GM12878 (cell line): ENCODE measurements at regions not wholly inside any gene's neighbourhood (a gene's known extent, or its start where the extent isn't known, plus 50 kb on each side); places are given as distances from the start of the nearest gene placed in this dataset.

ENCODE experiments used
- ATAC-seq: fragments of 200-7000 bp; cut with Tn5 transposase; 3 replicates; pipeline ENCODE4 v1.9.1; 2020; ENCODE audit warnings: mild to moderate bottlenecking, moderate library complexity
- BruUV-seq: library from RNA; stranded (reverse); fragments of 400-500 nt; replicated peaks from 2 replicates; lab custom pipeline; 2021; lab: Mats Ljungman, UMichigan
- CTCF ChIA-PET: fragments of 300-600 bp; sonication (Branson Sonifier 250); formaldehyde crosslinking; extraction: SDS; loops from one replicate; lab custom pipeline; 2021; ENCODE audit warnings: inconsistent platforms; lab: Yijun Ruan, JAX
- POLR2A ChIA-PET: fragments of 350-600 bp; formaldehyde crosslinking; extraction: SDS; loops from one replicate; lab custom pipeline; 2021; ENCODE audit warnings: inconsistent platforms; lab: Charles Lee
- RAD21 ChIA-PET: fragments of 300-600 bp; sonication (Branson Sonifier 250); formaldehyde crosslinking; loops from one replicate; lab custom pipeline; 2023; ENCODE audit warnings: antibody characterized with exemption; ENCODE audit not compliant: unreplicated experiment; lab: Charles Lee
- SMC1A ChIA-PET: fragments of 300-600 bp; sonication (Branson Sonifier 250); formaldehyde crosslinking; loops from one replicate; lab custom pipeline; 2023; ENCODE audit not compliant: unreplicated experiment, uncharacterized antibody; lab: Charles Lee
- DNase-seq: peaks from one replicate; pipeline ENCODE4 v3.0.0-alpha.2; 2011; ENCODE audit warnings: low read depth, low spot score
- FAIRE-seq: peaks from 3 replicates; lab custom pipeline; 2011; peaks lifted over from hg19 to GRCh38; lab: Jason Lieb, UNC
- H2AFZ ChIP-seq: 2 replicates; pipeline ENCODE4 v1.6.0; 2011; ENCODE audit warnings: low read depth, low read length, control low read depth; ENCODE audit not compliant: control insufficient read depth
- H3K27ac ChIP-seq: 2 replicates; pipeline ENCODE4 v1.5.1; 2011; ENCODE audit warnings: control low read depth; ENCODE audit not compliant: control insufficient read depth, insufficient read depth
- H3K27me3 ChIP-seq, 2 experiments: replicated peaks in 1 of 2; 2 replicates each; pipeline versions ENCODE4 v1.6.0 to v1.6.1; 2011; ENCODE audit warnings: low read length in 1 of 2; ENCODE audit not compliant: control insufficient read depth in 2 of 2, insufficient read depth in 2 of 2
- H3K36me3 ChIP-seq, 2 experiments: 2 replicates each; pipeline ENCODE4 v1.5.1; 2011; ENCODE audit warnings: low read length in 1 of 2; ENCODE audit not compliant: control insufficient read depth in 2 of 2, insufficient read depth in 2 of 2
- H3K4me1 ChIP-seq: 2 replicates; pipeline ENCODE4 v1.6.1; 2011; ENCODE audit warnings: mild to moderate bottlenecking, low read length, moderate library complexity, mixed read lengths; ENCODE audit not compliant: control insufficient read depth, insufficient read depth
- H3K4me2 ChIP-seq: 2 replicates; pipeline ENCODE4 v1.6.0; 2011; ENCODE audit warnings: control low read depth; ENCODE audit not compliant: control insufficient read depth, insufficient read depth
- H3K4me3 ChIP-seq: fragments of 200-600 bp; sonication (generic); 2 replicates; pipeline ENCODE4 v1.5.1; 2016
- H3K79me2 ChIP-seq: 2 replicates; pipeline ENCODE4 v1.6.0; 2011; ENCODE audit warnings: low read length; ENCODE audit not compliant: control insufficient read depth, insufficient read depth
- H3K9ac ChIP-seq: 2 replicates; pipeline ENCODE4 v1.8.0; 2011; ENCODE audit warnings: low read length, control low read depth, mixed read lengths; ENCODE audit not compliant: control insufficient read depth, insufficient read depth
- H3K9me3 ChIP-seq: replicated peaks from 3 replicates; pipeline ENCODE4 v1.5.1; 2011; ENCODE audit warnings: mild to moderate bottlenecking, low read length; ENCODE audit not compliant: control insufficient read depth, insufficient read depth
- H4K20me1 ChIP-seq: 2 replicates; pipeline ENCODE4 v1.6.0; 2011; ENCODE audit not compliant: control insufficient read depth, insufficient read depth
- CBX3 ChIP-seq: fragments of 200-600 bp; sonication (generic); IDR thresholded peaks from 2 replicates; pipeline ENCODE4 v1.6.1; 2016; ENCODE audit warnings: low read depth, borderline replicate concordance
- CHD4 ChIP-seq: fragments of 200-600 bp; sonication (generic); IDR thresholded peaks from 2 replicates; pipeline ENCODE4 v1.6.1; 2016; ENCODE audit warnings: mild to moderate bottlenecking
- ELK1 ChIP-seq: IDR thresholded peaks from 2 replicates; pipeline ENCODE4 v1.6.1; 2012; ENCODE audit warnings: low read depth, low read length, improper control_type of control experiment
- POLR2A ChIP-seq: IDR thresholded peaks from 2 replicates; pipeline ENCODE4 v1.6.1; 2011; ENCODE audit warnings: low read depth, mild to moderate bottlenecking, low read length
- RBBP5 ChIP-seq: fragments of 200-600 bp; sonication (generic); conservative IDR thresholded peaks from 2 replicates; pipeline ENCODE4 v1.6.1; 2016
- STAT1 ChIP-seq: fragments of 450-650 bp; conservative IDR thresholded peaks from 2 replicates; pipeline ENCODE4 v1.6.1; 2014; ENCODE audit warnings: antibody characterized with exemption, mild to moderate bottlenecking
- TAF1 ChIP-seq: IDR thresholded peaks from 2 replicates; pipeline ENCODE4 v1.6.1; 2011; ENCODE audit warnings: mild to moderate bottlenecking, low read depth, low read length, borderline replicate concordance
- TBL1XR1 ChIP-seq: IDR thresholded peaks from 2 replicates; pipeline ENCODE4 v1.6.1; 2012; ENCODE audit warnings: low read depth, low read length, improper control_type of control experiment
- TCF12 ChIP-seq: IDR thresholded peaks from 2 replicates; pipeline ENCODE4 v1.6.1; 2011; ENCODE audit warnings: low read depth, mild to moderate bottlenecking, low read length
- USF1 ChIP-seq: IDR thresholded peaks from 2 replicates; pipeline ENCODE4 v1.6.1; 2011; ENCODE audit warnings: borderline replicate concordance, low read depth, mild to moderate bottlenecking, moderate library complexity, mixed read lengths, low read length; ENCODE audit not compliant: insufficient read depth; ENCODE audit errors: extremely low read length
- USF2 ChIP-seq: IDR thresholded peaks from 2 replicates; pipeline ENCODE4 v1.6.1; 2011; ENCODE audit warnings: low read depth, low read length, improper control_type of control experiment, borderline replicate concordance
- ZBED1 ChIP-seq: IDR thresholded peaks from 2 replicates; pipeline ENCODE4 v1.6.1; 2016; ENCODE audit warnings: borderline replicate concordance
- ZNF592 ChIP-seq: fragments of 450-650 bp; IDR thresholded peaks from 2 replicates; pipeline ENCODE4 v1.6.1; 2017; ENCODE audit warnings: mild to moderate bottlenecking, moderate library complexity
- WGBS: methylation state at CpG from one replicate; pipeline ENCODE4 v1.1.6; 2016; ENCODE audit warnings: low lambda C conversion rate; ENCODE audit not compliant: insufficient replicate concordance, insufficient coverage; ENCODE audit errors: missing lambda C conversion rate; 5-methylcytosine and 5-hydroxymethylcytosine counted together
- in situ Hi-C: fragments of 300-500 bp; cut with MboI; formaldehyde crosslinking; loops from 9 replicates; pipeline ENCODE4 v1.14.3; 2018; ENCODE audit warnings: mixed read lengths
- intact Hi-C: fragments of 100-400 bp; cut with micrococcal nuclease; formaldehyde crosslinking; loops from one replicate; pipeline ENCODE4 v1.14.2; 2022; ENCODE audit not compliant: unreplicated experiment

GRCh38 chr2:10237392-10238321, 65.0 kb upstream of the HPCAL1 start:
- no peaks in the 10 kb centered on the region for H4K20me1 ChIP-seq
- no peaks in the 10 kb centered on the region for H3K36me3 ChIP-seq
- SMC1A ChIA-PET, result no interaction called here
- CTCF ChIA-PET, result no interaction called here
- H3K9ac ChIP-seq, result no peak overlapping the region
- DNase-seq (no peak), ATAC-seq (no peak), FAIRE-seq (no peak)
- H3K27ac ChIP-seq, result no peak overlapping the region
- H3K27me3 ChIP-seq, result no peaks in the 10 kb centered on the region; a peak in 1 of 4 replicates
- no peaks in the 10 kb centered on the region for H3K9me3 ChIP-seq
- no peaks in the 10 kb centered on the region for H3K4me1 ChIP-seq
- H3K4me3 ChIP-seq, result no peak overlapping the region
- RAD21 ChIA-PET, result interaction anchor here (1.0 kb wide), 1 partner anchor 118 kb away, joined by 3 read pairs; no protein-coding TSS in a partner anchor
- BruUV-seq, result no TSS peak
- intact Hi-C loops, result no loop called here
- in situ Hi-C loops, result no loop called here
- H3K4me2 ChIP-seq, result no peak overlapping the region
- no peak overlapping the region for H2AFZ ChIP-seq
- 41% methylated on average over 25 of the region's 28 CpGs for WGBS
- POLR2A ChIA-PET, result no interaction called here
- H3K79me2 ChIP-seq, result no peaks in the 10 kb centered on the region
- TF ChIP-seq TCF12, result no peak
- TF ChIP-seq TBL1XR1, result no peak
- TF ChIP-seq POLR2A, result no peak
- TF ChIP-seq ZNF592, result no peak
- TF ChIP-seq STAT1, result no peak
- no peak for TF ChIP-seq USF1
- no peak for TF ChIP-seq USF2
- no peak for TF ChIP-seq ZBED1
- TF ChIP-seq CBX3, result no peak
- no peak for TF ChIP-seq TAF1
- no peak for TF ChIP-seq RBBP5
- no peak for TF ChIP-seq ELK1
- TF ChIP-seq CHD4, result no peak
